ENCODE measurements at regions not wholly inside any gene's neighbourhood (a gene's known extent, or its start where the extent isn't known, plus 50 kb on each side); places are given as distances from the start of the nearest gene placed in this dataset.
"Not testable (repeated sequence)": the region's sequence is repeated elsewhere in the genome, so short reads cannot be mapped to it uniquely, and the experiment has no call there.

DNA sequence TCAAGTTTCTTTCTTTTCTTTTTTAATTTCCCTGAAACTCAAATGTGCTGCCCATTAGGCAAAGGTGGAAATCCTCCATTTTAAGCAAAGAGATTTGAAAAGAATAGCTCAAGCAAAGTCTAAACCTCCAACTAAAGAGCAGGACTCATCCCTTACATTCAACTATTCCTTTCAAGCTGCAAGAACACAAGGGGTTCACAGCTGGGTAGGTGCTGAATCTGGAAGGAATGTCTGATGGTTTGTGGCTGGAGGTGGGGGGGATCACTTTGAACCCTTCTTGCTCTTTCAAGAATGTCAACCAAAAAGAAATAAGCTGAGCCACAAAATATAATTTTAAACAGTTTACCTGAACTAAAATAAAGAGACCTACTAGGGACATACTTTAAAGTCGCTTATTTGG, 375.7 kb upstream of the CDH10 start:
- DNase-seq (ENCODE audit: low read depth), result no peak

GRCh38 chr5:25009063-25009462, 364.3 kb upstream of the CDH10 start:
- DNase-seq (ENCODE audit: low read depth), result no peak

- no peak for DNase-seq (ENCODE audit: low read depth)
Observed at GRCh38 chr5:25006734-25007133, 362.0 kb upstream of the CDH10 start.

DNA sequence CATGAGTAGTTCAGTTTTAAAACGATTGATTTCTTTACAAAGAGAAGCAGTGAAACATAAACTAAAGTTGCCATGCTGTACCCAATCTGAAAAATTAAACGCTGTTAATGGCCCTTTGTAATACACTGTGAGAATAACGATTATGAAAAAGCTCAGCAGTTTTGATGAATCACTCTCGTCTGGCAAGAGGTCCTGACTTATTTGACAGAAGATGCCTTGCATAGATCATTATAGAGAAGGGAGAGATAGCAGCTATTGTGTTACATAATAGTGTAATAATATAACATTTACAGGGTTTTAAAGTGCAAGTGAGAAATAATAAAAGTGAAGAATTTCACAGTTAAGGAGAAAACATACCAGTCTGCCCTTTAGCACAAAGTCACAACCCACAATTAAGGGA, 361.5 kb upstream of the CDH10 start:
- DNase-seq (ENCODE audit: low read depth), result no peak

GRCh38 chr5:25005431-25005830, 360.7 kb upstream of the CDH10 start:
- no peak for DNase-seq (ENCODE audit: low read depth)

GRCh38 chr5:25002371-25002770, 357.6 kb upstream of the CDH10 start:
- DNase-seq (ENCODE audit: low read depth), result no peak

GRCh38 chr5:24999732-25000131, 355.0 kb upstream of the CDH10 start:
- no peak for DNase-seq (ENCODE audit: low read depth)

DNA sequence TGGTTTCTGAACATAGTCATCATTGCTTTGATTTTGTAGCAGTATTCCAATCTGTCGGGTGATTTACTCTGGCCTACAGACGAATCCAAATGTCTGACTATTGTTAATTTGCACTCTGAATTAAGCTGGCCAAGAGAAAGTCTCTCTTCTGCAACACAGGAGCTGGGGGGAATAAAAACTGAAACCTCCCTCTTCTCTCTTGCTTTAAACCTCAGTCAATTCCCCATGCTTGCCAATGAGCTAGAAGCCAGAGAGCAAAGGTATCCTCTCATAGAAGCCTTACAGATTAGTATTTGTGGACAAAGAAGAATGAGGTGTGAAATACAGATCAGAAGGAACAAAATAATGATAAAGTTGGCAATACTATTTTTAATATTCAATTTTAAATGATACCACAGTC, 353.9 kb upstream of the CDH10 start:
- DNase-seq (ENCODE audit: low read depth), result no peak

GRCh38 chr5:24986326-24986725, 341.5 kb upstream of the CDH10 start:
- no peak for DNase-seq (ENCODE audit: low read depth)

- not testable (repeated sequence) for DNase-seq (ENCODE audit: low read depth)
Observed at GRCh38 chr5:24978552-24978951, 333.8 kb upstream of the CDH10 start.

GRCh38 chr5:24963611-24964010, 318.8 kb upstream of the CDH10 start:
- no peak for DNase-seq (ENCODE audit: low read depth)

DNA sequence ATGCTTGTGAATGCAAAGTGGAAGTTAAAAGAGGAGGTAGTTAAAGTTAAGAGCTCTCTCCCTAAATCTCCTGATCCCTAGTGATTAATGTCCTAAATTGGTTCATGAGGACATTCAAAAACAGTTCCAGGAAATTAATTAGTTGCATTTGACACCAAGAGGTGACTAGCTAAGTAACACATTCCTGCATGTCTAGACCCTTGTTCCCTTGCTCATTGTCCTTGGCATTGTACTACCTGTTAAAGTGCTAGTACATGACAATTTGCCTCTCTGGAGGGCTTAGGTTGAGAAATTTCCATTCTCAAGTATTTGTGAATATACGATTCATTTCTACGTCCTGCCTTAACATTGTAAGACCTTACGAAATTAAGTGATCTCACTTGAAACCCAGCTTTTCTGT, 278.6 kb upstream of the CDH10 start:
- DNase-seq (ENCODE audit: low read depth), result no peak

DNA sequence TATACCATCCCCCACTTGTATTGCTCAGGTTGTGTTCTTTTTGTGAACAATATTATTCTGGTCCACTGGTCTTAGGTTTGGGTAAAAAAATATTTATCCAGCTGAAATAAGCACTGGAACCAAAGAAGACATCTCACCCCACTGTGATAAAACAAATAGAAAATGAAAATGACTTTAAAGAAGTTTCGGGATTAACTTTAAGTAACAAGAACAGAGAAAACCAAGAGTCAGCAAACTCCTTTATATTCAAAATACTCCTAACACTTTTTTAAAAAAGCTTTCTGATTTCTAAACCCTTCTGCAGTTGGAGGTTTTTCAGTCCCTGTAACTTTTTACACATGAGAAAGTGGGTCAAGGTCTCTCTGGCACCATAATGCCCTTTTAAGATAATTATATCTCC, 273.9 kb upstream of the CDH10 start:
- DNase-seq (ENCODE audit: low read depth), result no peak

- no peak for DNase-seq (ENCODE audit: low read depth)
Observed at GRCh38 chr5:24916863-24917262, 272.1 kb upstream of the CDH10 start.

GRCh38 chr5:24909210-24909609, 264.4 kb upstream of the CDH10 start:
- DNase-seq (ENCODE audit: low read depth), result no peak

GRCh38 chr5:24906689-24907088, 261.9 kb upstream of the CDH10 start:
- no peak for DNase-seq (ENCODE audit: low read depth)

DNA sequence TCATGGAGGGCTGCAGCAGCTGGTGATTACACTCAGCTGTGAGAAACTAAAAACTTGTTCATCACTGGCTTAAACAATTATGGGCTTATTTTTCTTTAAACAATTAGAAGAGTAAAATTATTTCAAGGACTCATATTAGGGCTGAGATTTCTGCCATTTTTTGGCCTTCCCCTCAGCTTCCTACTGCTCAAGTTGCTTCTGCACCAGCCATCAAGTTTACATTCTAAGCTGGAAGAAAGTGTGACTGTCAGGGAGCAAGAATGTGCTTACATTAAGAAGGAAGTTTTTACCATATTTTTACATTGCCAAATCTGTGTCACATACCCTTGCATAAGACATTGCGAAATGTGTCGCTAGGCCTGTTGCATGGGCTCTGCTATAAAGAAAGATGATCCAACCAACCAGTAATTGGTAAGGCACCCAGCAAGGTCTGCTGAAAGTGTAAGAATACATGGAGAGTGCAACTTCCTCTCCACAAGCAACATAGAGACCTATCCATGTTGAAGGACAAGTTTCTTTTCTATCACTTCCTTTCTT, 260.3 kb upstream of the CDH10 start:
- no peak for DNase-seq (ENCODE audit: low read depth)

- DNase-seq (ENCODE audit: low read depth), result peak; percentile 61
Observed at GRCh38 chr5:24899180-24899579, 254.4 kb upstream of the CDH10 start.

GRCh38 chr5:24864244-24864643, 219.5 kb upstream of the CDH10 start:
- no peak for DNase-seq (ENCODE audit: low read depth)

DNA sequence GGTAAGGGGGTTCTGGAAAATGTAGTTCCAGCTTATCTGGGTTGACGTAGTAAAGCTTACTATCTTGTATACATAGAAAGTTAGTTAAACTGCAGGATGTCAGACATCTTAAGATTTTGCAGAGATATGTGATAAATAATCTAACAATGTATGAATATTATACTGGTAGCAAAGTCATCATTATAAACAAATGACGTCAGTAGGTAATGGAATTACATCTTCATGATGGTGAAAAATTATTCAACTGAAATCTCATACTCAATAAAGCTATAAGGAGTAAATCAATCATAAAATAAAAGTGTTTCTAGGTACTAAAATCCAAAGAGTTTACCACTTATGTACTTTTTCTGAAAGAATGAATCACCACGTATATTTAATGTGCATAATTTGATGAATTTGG, 217.3 kb upstream of the CDH10 start:
- no peak for DNase-seq (ENCODE audit: low read depth)

DNA sequence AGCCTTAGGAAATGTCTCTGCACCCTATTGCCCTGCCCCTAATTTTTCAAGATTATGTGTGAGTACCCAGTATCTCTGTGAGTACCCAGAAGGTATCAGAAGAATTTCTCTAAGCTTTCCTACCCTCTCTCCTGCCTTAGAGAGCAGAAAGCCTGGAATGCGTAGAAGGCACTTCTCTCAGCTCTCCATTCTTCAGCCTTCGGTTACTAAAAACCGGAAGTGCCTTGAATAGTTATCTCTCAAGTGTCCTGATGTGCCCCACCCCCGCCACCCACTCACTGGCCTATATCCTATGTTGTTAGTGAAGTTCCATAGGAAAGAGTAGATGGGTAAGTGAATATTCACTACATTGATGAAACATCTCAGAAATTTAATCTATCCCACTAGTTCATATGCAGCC, 210.7 kb upstream of the CDH10 start:
- no peak for DNase-seq (ENCODE audit: low read depth)

DNA sequence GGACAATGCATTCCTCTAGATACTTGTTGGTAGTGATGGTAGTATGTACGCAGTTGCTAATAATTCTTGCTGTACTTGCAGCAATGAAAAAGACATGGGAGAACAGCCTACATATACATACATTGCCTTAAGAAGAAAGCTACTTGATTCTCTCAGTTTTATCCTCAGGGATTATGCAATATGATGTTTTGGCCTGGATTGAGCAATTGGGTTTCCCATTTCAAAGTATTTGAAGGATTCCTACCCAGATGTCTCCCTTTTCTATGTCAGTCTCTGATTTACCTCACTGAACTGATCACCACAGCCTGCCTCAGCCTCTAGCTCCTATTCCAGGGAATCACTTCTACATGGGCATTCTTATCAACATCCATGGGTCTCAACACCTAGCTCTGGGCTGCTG, 210.1 kb upstream of the CDH10 start:
- DNase-seq (ENCODE audit: low read depth), result no peak

DNA sequence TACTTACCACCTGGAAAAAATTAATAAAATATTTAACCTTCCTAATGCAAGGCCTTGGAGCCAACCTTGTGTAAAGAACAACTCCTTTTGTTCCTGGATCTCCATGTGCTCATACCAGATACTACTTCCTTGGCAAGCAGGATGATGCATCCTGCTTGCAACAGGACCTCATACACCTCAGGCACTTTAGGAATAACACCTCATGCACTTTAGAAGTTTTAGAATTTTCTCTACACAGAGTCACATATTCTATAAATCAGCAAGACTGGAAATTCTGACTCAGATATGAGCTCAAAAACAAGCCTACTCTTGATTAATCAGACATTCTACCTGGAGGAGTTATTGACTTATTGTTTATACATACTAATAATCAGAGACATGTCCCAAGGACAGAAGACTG, 209.6 kb upstream of the CDH10 start:
- no peak for DNase-seq (ENCODE audit: low read depth)

DNA sequence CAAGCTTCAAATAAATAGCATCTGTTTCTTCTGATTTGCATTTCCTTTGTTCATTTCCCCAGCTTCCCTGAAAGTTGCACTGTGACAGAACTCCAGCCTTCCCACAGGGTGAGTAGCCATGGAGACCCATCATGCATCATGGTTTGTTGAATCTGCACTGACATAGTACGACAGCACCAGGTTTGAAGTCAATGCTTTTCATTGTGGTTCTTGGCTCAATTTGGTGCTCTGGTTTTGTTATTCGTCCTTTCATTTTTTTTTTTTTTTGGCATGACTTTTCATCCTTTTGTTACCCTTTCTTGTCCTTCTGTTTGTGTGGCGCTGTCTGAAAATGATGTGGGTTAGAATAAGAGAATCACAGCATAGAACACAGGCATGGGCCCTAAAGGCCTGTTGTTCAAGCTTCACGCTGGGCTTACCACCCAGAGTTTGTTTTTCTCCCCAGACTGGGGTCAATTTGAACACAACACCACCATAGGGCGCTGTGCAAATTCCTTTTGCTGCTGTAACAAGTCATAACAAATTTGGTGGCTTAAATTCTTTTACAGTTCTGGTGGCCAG, 206.2 kb upstream of the CDH10 start:
- DNase-seq (ENCODE audit: low read depth), result no peak

DNA sequence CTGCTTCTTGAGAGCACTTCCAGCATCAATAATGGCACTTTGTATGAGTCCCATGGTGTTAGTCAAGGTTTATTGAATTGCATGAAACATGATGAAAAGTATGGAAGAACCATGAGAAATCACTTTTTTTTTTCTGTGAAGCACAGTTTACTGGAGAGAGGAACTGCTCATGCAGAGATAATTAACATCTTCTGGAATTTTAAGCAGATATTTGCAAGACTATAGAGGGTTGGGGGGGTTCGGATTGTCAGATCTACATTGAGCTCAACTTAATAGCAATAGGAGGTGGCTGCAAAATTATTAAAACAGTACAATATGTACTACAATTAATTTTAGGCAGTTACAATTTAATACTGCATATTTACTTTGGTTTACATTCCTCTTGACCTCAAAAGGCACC, 204.4 kb upstream of the CDH10 start:
- DNase-seq (ENCODE audit: low read depth), result no peak

Data from CMK (cell line).